ENCODE measurements at regions not wholly inside any gene's neighbourhood (a gene's known extent, or its start where the extent isn't known, plus 50 kb on each side); places are given as distances from the start of the nearest gene placed in this dataset.
"Not testable (repeated sequence)": the region's sequence is repeated elsewhere in the genome, so short reads cannot be mapped to it uniquely, and the experiment has no call there.

- TF ChIP-seq CTCF (IDR thresholded peaks at IDR 0.05; ENCODE audit: low read depth, low read length, missing input control); EGR1 (IDR thresholded peaks at IDR 0.05; ENCODE audit: low read depth in 2 of 2); REST (IDR thresholded peaks at IDR 0.05); ZBTB33 (IDR thresholded peaks at IDR 0.05); TAF1 (conservative IDR thresholded peaks at IDR 0.05): not testable (repeated sequence)
These were observed 107.8 kb downstream of the TMEM167A start for GRCh38 chr5:82969221-82969976.
